ENCODE measurements at regions not wholly inside any gene's neighbourhood (a gene's known extent, or its start where the extent isn't known, plus 50 kb on each side); places are given as distances from the start of the nearest gene placed in this dataset.

DNA sequence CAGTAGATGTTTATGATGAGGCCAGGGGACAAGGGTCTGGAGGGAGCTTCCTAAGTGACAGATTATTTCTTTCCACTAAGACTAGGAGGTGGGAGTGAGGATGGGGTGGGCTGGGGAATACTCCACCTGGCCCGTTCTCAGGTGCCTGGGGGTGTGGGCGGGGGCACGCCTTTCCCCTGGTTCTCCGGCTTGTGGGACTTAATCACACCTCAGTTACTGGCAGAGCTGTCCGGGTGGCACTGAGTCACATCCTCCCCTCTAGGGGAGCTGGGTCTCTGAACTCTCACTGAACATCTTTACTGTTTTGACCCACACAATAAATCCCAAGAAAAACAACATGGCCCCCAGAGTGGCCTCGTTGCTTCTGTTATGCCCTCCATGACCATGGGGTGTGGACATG, 332.8 kb downstream of the MAF start:
- TF ChIP-seq, protein P1, sequence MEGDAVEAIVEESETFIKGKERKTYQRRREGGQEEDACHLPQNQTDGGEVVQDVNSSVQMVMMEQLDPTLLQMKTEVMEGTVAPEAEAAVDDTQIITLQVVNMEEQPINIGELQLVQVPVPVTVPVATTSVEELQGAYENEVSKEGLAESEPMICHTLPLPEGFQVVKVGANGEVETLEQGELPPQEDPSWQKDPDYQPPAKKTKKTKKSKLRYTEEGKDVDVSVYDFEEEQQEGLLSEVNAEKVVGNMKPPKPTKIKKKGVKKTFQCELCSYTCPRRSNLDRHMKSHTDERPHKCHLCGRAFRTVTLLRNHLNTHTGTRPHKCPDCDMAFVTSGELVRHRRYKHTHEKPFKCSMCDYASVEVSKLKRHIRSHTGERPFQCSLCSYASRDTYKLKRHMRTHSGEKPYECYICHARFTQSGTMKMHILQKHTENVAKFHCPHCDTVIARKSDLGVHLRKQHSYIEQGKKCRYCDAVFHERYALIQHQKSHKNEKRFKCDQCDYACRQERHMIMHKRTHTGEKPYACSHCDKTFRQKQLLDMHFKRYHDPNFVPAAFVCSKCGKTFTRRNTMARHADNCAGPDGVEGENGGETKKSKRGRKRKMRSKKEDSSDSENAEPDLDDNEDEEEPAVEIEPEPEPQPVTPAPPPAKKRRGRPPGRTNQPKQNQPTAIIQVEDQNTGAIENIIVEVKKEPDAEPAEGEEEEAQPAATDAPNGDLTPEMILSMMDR (IDR thresholded peaks at IDR 0.05), result no peak
- no peak for TF ChIP-seq POLR2A (IDR thresholded peaks at IDR 0.05)

All from body of pancreas (tissue), 4 donors.